ENCODE measurements at regions not wholly inside any gene's neighbourhood (a gene's known extent, or its start where the extent isn't known, plus 50 kb on each side); places are given as distances from the start of the nearest gene placed in this dataset.

DNA sequence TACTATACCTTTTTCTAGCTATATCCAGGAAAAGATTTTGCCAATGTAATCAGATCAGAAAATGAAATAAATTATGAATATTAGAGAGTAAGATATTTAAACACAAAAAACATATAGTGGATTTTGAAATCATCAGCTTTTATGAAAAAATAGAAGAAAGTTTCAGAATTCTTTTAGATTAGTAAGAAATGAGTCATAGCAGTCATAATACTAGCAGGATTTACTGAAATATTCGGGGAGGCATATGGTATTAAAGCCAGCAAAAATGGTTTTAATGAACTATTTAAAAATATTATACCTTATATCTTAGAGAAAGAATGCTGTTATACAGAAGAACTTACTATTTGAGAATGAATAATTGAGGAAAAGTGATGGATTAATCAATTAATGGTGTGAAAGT lies 303.6 kb upstream of the NUDT12 start:
- TF ChIP-seq CTCF (IDR thresholded peaks at IDR 0.05) (no peak), POLR2A (IDR thresholded peaks at IDR 0.05) (no peak), EP300 (IDR thresholded peaks at IDR 0.05) (no peak)

All from sigmoid colon (tissue), 4 donors.